ENCODE measurements at regions not wholly inside any gene's neighbourhood (a gene's known extent, or its start where the extent isn't known, plus 50 kb on each side); places are given as distances from the start of the nearest gene placed in this dataset.

DNA sequence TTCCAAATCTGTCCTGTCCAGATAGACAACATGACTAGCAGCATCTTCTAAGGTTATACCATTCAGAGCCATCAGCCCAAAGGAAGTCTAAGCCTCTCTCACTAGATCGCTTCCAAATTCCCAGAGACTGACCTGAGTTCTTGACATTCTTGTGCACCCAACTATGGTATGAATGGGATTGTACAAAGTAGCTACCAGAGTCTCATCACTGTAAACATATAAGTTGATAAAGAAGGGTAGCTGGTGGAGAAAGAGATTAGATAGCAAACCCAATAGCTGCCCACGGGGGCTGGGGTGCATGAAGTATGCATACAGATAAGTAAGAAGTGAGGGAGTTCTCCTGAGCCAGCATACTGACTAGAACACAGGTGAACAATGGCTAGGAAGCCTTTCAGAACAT, 180.0 kb downstream of the PLPP3 start:
- Mint-ChIP-seq H3K27ac (no peak overlapping the region), H3K9me3 (no peaks in the 10 kb centered on the region), H3K36me3 (ENCODE audit: low read depth) (no peaks in the 10 kb centered on the region), H3K4me1 (peaks cover 48% of the 10 kb centered on the region), H3K4me3 (no peak overlapping the region), H3K27me3 (ENCODE audit: insufficient read depth) (peaks cover 24% of the 10 kb centered on the region)
- 68 to 80% methylated on average over 2 of the region's 2 CpGs for WGBS, 2 experiments (ENCODE audit: insufficient coverage in 1 of 2, insufficient read length in 1 of 2)
- TF ChIP-seq, protein P1, sequence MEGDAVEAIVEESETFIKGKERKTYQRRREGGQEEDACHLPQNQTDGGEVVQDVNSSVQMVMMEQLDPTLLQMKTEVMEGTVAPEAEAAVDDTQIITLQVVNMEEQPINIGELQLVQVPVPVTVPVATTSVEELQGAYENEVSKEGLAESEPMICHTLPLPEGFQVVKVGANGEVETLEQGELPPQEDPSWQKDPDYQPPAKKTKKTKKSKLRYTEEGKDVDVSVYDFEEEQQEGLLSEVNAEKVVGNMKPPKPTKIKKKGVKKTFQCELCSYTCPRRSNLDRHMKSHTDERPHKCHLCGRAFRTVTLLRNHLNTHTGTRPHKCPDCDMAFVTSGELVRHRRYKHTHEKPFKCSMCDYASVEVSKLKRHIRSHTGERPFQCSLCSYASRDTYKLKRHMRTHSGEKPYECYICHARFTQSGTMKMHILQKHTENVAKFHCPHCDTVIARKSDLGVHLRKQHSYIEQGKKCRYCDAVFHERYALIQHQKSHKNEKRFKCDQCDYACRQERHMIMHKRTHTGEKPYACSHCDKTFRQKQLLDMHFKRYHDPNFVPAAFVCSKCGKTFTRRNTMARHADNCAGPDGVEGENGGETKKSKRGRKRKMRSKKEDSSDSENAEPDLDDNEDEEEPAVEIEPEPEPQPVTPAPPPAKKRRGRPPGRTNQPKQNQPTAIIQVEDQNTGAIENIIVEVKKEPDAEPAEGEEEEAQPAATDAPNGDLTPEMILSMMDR (conservative IDR thresholded peaks at IDR 0.05): no peak
- Histone ChIP-seq H3K4me3 (ENCODE audit: low read length) (peak overlapping the region; percentile 25), H3K36me3 (ENCODE audit: control insufficient read depth, insufficient read depth, low read length) (no peaks in the 10 kb centered on the region), H3K27me3 (ENCODE audit: control insufficient read depth, insufficient read depth, low read length, poor library complexity, severe bottlenecking) (peaks cover 12% of the 10 kb centered on the region), H3K27ac (ENCODE audit: low read depth, low read length) (no peak overlapping the region), H3K4me1 (ENCODE audit: control insufficient read depth, insufficient read depth, low read length) (peaks cover 23% of the 10 kb centered on the region), H3K9me3 (ENCODE audit: control insufficient read depth, low read length) (peaks cover 12% of the 10 kb centered on the region), H3K9ac (ENCODE audit: extremely low read depth, low read length, poor library complexity, severe bottlenecking) (no peak overlapping the region)
- no peak for DNase-seq

DNA sequence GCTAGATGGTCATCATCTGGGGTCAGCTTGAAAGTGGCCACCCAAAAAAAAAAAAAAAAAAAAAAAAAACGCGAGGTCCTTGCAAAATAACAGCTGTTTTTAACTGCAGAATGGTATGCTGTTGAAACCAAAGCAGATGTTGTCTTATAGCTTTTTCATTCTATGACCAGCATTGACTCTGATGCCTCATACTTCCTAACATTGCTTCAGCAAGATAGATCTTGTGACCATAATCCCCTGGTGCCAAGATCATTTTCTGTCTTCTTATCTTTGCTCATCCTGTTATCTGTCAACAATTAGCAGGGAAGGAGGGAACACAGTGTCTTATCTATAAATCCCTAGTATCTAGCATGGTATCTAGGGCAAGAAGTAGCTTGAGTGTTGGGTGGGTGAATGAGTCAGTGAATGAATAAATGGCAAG, 181.5 kb downstream of the PLPP3 start:
- H3K4me1 Mint-ChIP-seq: peaks cover 46% of the 10 kb centered on the region
- TF ChIP-seq, protein P1 (conservative IDR thresholded peaks at IDR 0.05): no peak
- no peaks in the 10 kb centered on the region for H3K36me3 Mint-ChIP-seq (ENCODE audit: low read depth)
- Histone ChIP-seq H3K4me1 (ENCODE audit: control insufficient read depth, insufficient read depth, low read length) (peaks cover 23% of the 10 kb centered on the region), H3K9me3 (ENCODE audit: control insufficient read depth, low read length) (peaks cover 12% of the 10 kb centered on the region), H3K4me3 (ENCODE audit: low read length) (no peak overlapping the region), H3K27ac (ENCODE audit: low read depth, low read length) (no peak overlapping the region), H3K36me3 (ENCODE audit: control insufficient read depth, insufficient read depth, low read length) (no peaks in the 10 kb centered on the region), H3K9ac (ENCODE audit: extremely low read depth, low read length, poor library complexity, severe bottlenecking) (no peak overlapping the region), H3K27me3 (ENCODE audit: control insufficient read depth, insufficient read depth, low read length, poor library complexity, severe bottlenecking) (peaks cover 27% of the 10 kb centered on the region)
- H3K27ac Mint-ChIP-seq: no peak overlapping the region
- no peaks in the 10 kb centered on the region for H3K9me3 Mint-ChIP-seq
- DNase-seq: no peak
- WGBS, 2 experiments (ENCODE audit: insufficient coverage in 1 of 2, insufficient read length in 1 of 2): 62% methylated on average over 2 of the region's 2 CpGs; no CpG with 5 or more reads in 1 of the 2 experiments
- peaks cover 39% of the 10 kb centered on the region for H3K27me3 Mint-ChIP-seq (ENCODE audit: insufficient read depth)
- no peak overlapping the region for H3K4me3 Mint-ChIP-seq

DNA sequence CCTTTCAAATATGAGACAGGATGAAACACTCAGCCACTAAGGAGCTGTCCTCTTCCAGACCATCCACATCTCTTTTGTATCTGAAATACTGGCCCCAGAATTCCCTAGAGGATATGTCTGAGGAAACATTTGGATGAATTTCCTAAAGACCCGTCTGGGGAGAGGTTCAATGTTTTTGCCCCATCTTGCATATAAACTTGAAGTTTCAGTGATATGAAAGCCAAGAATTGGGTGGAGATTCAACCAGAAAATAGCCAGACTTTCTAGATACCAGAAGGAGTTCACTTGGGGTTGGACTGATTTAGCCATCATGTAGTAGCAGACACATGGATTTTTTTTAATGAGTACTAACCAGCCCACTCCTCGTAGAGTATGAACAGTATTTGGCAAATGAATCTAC, 182.0 kb downstream of the PLPP3 start:
- no peak overlapping the region for H3K4me3 Mint-ChIP-seq
- H3K27ac Mint-ChIP-seq: peak overlapping the region; percentile 87
- no peak overlapping the region for H3K9ac ChIP-seq (ENCODE audit: extremely low read depth, low read length, poor library complexity, severe bottlenecking)
- no peaks in the 10 kb centered on the region for H3K36me3 Mint-ChIP-seq (ENCODE audit: low read depth)
- peaks cover 46% of the 10 kb centered on the region for H3K4me1 Mint-ChIP-seq
- no peak for DNase-seq
- no peak overlapping the region for H3K27ac ChIP-seq (ENCODE audit: low read depth, low read length)
- no peak overlapping the region for H3K4me3 ChIP-seq (ENCODE audit: low read length)
- peaks cover 43% of the 10 kb centered on the region for H3K27me3 Mint-ChIP-seq (ENCODE audit: insufficient read depth)
- H3K9me3 ChIP-seq (ENCODE audit: control insufficient read depth, low read length): peaks cover 12% of the 10 kb centered on the region
- no peaks in the 10 kb centered on the region for H3K36me3 ChIP-seq (ENCODE audit: control insufficient read depth, insufficient read depth, low read length)
- TF ChIP-seq, protein P1 (conservative IDR thresholded peaks at IDR 0.05): no peak
- WGBS, 2 experiments (ENCODE audit: insufficient coverage in 1 of 2, insufficient read length in 1 of 2): 73 to 83% methylated on average over 2 of the region's 2 CpGs
- H3K4me1 ChIP-seq (ENCODE audit: control insufficient read depth, insufficient read depth, low read length): peaks cover 23% of the 10 kb centered on the region
- peaks cover 31% of the 10 kb centered on the region for H3K27me3 ChIP-seq (ENCODE audit: control insufficient read depth, insufficient read depth, low read length, poor library complexity, severe bottlenecking)
- H3K9me3 Mint-ChIP-seq: no peaks in the 10 kb centered on the region

Data from endodermal cell (in vitro differentiated cells).